ENCODE measurements at regions not wholly inside any gene's neighbourhood (a gene's known extent, or its start where the extent isn't known, plus 50 kb on each side); places are given as distances from the start of the nearest gene placed in this dataset.

DNA sequence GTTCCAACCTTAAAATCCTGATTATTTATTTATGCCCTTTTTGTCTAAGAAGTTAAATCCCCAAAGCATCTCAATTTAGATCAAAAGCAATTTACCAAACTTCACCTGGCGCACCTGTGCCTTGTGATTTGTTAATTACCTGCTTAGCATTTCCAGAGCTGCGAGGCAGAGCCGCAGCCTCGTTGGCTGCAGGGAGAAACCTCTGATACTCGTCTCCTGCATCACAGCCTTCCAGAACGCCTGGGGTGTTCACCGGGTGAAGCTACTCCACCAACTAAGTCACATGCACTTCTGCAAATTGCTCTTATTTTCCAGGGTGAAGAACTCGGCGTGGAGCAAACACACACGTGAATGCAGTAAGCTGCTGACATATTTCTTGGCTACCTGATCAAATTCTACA lies 198.1 kb upstream of the RNF32 start:
- DNase-seq: no peak

DNA sequence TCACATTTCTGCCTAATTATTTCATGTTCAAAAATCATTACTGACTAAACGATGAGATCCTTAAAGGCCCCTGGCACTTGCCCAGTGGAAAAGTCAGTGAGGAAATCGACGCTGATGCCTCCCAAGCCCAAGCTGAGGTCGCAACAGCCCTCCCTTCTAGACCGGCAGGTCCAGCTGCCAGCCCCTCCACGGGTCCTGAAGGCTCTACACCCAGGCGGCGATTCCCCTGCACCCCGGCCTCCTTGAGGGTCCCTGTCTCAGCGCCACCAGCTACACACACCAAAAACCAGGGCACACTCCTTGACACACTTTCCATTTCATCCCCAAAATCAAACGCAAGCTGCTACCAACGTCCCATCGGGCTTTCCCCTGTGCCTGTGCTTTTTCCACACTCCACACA lies 200.1 kb upstream of the RNF32 start:
- DNase-seq: no peak

DNA sequence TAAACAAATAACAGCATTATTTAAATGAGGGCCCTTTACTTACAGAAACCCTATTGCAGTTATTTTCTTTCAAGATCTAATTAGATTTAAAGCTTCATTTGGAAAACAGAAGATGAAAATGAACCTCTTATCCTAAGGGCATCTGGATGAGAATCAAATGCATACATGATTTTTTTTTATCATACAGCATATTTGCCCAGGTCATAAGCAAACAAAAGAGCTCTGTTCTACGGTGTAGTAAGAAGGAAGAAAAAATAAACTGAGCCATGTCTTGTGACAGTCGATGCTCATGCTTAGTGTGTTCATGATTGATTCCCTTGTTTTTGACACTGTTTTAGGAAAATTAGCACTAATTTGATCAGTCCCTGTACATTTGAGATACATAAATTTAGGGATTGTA lies 202.6 kb upstream of the RNF32 start:
- DNase-seq: no peak

DNA sequence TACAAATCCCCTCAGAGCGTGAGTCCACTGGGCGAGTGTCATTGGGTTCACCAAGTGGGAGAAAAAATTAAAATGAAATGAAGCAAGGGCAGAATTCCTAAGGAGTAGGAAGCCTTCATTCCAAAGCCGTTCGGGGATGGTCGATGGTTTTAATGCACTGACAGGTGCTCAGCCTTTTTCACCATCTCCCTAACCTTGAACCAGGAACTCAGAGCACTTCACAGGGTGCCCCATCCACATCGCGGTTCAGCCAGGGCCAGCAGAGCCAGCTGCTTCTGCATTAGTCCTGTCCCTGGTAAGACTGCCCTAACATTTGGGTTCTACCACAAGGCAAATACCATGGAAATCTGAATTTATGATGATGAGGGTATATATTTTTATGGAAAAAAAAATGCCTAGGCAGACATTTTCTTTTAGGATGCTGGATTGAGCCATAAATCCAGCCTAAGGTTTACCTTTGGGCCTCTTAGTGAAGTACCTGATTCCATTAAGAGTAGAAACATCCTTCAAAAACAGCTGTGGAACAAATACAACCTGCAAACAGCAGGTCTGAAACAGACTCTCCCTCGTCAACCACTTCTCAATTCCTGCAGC lies 203.5 kb upstream of the RNF32 start:
- no peak for DNase-seq

DNA sequence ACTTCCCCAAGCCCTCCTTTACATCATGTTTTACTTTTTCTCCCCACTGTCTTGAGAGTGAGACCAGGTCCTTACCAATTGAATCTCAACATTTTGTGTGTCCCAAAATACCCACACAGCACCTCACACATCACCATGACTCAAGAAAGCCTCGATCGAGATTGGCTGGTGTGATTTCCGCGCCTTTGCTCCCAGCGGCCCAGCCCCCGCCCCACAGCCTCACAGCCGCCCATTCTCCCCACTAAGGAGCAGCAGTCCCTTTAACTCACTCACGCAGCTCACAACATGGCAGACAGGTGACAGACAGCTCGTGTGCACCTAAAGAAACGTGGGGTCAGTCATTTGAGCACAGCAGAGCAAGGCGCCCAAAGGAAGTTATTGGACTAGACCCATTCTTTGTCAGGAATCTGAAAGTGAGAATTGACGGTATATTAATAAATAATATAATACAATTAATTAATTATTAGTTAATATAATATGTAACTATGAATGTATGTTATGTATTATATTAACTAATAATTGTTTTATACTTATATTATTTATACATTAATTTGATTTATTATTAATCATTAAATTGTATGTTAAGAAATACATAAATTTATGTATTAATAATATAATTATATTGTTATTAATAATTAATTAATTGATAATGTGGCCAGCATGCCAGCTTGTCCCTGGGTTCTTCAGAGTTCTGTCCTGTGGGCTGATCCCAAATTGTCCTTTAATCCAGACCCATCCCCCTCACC lies 204.9 kb upstream of the RNF32 start:
- DNase-seq: no peak

DNA sequence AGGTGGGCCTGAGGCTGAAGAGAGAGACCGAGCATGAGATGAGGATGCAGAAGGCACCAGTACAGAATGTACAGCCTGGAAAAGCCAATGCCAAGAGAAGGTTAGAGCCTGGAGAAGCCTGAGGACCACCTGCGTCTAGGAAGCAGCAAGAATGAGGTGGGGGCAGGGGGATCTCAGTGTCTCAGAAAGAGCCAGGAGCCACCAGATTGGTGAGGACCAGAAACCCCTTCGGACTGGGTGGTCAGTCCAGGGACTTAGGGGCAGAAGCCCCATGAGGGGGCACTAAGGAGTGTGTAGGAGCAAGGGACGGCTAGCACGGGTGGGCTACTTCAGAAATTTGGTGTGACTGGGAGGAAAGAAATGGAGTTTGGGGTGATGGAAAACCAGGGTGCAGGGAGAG lies 205.9 kb upstream of the RNF32 start:
- no peak for DNase-seq

DNA sequence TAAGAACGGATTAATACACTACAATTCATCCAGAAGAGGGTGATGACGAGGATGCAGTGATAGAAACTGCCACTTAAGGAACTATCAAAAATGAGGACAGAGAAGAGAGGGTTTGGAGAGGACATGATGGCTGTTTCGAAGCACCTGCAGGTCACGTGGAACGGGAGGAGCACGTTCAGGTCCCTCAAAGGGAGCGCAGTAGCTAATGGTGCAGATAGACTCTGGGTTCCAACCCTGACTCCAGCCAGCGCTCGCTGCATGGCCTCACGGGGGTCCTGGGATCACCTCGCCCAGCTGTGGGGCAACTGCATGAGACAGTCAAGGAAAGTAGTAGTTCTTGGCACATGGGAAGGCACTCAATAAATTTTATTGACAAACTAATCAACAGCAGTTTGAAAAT lies 208.6 kb upstream of the RNF32 start:
- no peak for DNase-seq

DNA sequence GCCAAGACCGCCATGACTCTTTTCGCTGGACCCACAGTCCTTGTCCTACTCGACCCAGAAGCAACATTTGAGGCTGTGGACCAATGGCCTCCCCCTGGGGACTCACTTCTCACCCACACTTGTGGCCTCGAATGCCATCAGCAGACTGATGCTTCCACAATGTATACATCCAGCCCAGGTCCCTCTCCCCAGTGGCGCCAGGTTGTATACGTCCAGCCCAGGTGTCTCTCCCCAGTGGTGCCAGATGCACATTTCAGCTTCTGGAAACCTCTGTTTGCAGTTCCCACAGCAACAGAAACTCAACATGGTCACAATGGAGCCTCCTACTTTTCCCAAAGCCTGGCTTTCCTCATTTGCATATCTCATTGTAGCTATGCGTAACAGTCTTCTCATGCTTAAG lies 210.5 kb upstream of the RNF32 start:
- DNase-seq: no peak

DNA sequence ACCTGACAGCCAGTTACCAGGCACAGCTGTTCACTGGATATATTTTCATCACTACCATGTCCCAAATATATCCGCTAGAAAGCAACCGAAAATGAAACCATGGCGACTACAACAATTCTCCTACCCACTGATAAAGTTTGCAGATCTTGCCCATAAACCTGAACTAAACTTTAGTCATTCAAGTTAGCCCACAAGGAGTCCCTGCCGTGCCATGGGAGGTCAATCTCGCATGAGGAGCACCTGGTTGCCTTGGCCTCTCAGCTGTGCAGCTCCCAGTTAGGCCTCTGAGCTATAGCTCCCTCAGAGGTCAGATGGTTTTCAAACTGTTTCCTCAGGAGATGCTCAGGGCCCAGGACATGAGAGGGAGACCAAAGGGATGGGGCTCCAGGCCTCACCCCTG lies 211.1 kb upstream of the RNF32 start:
- DNase-seq: no peak

DNA sequence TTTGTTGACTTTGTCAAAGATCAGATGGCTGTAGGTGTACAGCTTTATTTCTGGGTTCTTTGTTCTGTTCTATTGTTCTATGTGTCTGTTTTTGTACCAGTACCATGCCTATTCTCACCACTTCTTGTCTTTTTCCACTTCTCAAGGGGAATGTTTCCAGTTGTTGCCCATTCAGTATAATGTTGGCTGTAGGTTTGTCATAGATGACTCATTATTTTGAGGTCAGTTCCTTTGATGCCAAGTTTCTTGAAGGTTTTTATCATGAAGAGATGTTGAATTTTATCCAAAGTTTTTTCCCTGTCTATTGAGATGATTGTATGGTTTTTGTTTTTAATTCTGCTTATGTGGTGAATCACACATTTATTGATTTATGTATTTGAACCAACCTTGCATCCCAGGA lies 216.7 kb upstream of the RNF32 start:
- DNase-seq: no peak

DNA sequence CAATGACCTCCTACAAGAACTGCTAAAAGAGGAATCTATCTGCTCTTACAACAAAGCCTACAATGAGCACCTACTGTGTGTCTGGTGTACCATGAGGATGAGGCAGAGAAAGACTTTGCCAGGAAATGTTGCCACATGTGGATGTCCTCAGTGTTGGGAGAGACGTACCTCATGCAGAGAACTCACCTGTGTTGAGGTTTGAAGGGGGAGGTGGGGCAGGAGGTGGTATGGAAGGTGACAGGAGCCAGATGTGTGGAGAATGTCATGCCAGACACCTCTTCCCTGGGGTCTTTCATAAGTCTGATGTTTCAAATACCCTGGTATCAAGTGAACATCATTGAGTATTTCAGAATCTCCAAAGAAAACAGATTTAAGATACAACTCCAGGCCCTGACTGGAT lies 220.1 kb upstream of the RNF32 start:
- no peak for DNase-seq

DNA sequence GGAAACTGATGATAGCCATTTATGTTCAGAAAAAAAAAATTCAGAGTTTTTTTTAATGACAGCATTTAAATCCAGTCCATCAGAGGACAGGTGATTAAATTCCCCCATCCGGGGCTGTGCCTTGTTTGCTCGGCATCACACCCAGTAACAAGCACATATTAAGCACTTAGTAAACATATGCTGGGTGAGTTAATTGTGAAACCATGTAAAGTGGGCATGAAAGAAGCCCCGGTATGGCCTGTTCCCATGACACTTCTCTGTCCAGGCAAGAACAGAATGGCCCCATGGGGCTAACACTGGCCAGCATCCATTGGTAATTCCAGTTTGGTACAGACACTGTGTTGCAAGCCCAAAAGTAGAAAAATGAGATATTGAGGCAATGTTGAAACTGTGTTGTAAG lies 220.8 kb upstream of the RNF32 start:
- DNase-seq: no peak

DNA sequence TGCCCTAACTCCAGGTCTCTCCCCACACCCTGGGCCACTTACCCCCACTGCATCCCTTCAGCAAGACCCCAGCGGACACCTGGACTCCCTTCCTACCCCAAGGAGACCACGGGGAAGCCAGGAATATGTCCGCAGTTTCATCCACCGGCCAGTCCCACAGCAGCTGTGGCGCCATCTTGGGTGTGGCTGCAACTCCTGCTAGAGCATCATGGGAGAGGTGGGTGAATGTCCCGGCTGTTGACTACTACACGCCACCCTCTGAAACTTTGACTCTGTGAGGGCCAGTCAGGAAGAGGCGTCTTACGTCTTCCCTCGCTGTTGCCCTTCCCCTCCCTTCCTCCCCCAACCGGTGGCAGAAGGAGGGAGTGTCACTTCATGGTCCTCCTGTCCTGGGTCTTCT lies 238.3 kb upstream of the RNF32 start:
- DNase-seq: no peak

DNA sequence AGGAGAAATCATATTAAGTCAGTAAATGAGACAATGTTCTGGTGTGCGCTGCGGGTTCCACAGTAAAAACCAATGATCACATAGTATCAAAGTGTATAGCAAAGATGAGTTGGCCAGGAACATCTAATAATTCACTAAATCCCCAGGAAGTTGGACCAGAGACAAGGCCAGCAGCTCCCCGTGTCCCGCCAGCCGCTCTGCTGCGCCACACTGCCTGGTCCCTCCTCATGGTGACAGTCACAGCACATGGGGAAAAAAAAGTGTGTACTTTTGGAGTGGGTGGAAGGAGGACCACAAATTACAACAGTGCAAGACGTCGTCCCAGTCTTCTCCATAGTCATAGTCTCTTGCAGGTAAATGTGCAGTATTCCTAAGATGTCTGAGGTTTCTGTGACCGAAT lies 239.0 kb upstream of the RNF32 start:
- no peak for DNase-seq

DNA sequence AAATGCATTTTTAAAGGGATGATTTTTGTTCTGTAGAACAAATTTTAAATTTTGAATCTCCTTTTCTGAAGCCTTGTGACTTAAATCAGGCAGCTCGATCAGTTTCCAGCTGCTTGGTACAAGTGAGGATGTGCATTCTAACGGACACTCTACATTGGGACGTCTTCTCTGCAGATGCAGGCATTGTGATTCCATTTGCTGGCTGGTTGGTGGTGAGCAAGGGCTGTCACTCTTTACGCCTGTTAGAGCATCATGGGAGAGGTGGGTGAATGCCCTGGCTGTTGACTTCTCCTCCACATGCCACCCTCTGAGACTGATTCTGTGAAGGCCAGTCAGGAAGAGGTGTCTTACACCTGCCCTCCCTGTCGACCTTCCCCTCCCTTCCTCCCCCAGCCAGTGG lies 240.5 kb upstream of the RNF32 start:
- DNase-seq: no peak

DNA sequence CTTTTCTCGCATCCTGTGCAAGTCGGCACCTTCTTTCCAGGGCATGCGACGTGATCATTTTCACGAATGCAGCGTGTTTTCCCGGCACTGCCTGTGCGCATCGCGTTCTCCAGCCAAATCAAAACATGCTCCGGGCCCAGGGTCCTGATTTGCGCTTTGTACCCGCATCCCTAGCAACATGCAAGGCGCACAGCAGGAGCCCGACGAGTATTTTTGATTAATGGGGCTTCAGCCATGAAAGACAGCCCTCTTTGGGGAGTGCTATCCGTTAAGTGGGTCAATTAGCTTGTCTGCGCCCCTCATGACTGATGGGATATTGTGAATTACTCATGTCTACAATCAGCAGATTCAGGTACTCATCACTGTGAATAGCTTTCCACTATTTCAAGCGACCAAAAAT lies 243.3 kb upstream of the RNF32 start:
- DNase-seq: no peak

DNA sequence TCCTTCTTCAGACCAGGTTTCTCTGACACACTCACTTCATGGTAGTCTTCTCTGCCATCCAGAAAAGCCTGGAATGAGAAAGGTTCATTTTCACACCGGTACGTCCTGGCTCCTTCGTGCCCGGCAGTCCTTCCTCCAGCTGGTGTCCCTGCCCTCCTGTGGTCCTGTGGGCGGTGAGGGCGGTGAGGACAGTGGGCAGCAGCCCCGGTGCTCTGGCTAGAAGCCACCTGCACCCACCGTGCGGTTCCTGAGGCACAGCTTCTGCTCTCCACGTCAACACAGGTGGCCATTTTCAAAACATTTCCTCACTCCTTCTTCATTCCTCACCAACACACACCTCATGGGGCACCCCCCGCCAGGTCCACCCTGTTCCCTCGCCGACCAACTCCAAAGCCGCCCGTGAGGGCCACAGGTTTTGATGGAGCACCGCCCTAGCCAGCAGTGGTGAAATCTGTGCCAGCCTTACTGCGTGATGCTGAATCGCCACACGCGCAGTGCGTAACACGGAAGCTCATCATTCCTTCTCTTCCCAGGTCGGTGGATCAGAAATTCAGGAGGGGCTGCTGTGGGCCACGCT lies 251.4 kb upstream of the RNF32 start:
- DNase-seq: no peak

DNA sequence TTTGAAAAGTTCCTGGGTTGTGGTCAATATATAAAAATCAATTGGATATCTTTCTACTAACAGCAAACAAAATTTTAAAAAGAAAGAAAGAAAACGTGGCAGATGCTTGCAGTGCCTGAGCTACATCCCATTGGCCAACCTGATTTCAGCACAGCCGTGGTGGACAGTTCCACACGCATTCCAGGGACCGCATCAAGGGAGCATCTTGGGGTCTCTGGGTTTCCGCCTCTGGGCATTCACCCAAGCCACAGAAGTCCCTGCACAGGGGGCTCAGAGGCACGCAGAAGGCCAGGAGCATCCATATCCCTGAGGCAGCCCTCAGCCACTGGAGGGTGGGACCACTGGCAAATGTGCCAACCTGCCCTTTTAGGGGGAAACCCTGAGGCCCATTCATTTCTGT lies 254.5 kb upstream of the RNF32 start:
- no peak for DNase-seq

DNA sequence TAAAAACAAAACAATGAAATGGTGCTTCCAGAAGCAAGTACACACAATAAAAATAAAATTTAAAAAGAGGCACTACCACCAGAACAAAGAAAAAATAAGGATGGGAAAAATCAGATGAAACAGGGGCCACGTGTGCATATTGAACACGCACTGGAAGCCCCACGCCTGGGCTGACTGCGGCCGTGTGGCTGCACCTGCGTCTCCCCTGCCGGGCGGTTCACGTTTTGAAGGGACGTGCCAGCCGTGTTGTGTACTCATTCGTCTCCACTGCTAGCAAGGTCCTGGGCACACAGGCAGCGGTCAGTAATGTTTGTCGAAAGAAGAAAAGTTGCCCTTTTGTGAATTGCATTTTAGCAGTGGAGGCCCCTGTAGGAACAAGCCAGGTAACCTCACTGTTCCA lies 255.9 kb upstream of the RNF32 start:
- DNase-seq: no peak

DNA sequence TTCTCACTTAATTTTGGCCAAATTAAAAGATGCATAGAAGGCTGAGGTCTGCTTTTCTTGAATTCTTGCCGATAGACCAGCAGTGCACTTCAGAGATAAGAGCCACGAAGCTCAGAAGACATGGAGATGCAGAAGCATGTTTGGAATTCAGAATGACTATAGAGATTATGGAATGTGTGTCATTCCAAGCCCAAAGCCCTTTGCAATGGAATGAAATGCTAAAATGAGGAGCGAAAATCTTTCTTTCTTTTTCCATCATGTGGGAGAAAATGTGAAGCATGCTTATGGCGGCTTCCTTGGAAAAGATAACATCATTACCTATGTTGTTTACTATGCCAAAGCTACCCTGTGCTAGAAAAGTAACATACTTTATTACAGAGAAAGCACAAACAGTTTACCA lies 257.0 kb upstream of the RNF32 start:
- DNase-seq: no peak

DNA sequence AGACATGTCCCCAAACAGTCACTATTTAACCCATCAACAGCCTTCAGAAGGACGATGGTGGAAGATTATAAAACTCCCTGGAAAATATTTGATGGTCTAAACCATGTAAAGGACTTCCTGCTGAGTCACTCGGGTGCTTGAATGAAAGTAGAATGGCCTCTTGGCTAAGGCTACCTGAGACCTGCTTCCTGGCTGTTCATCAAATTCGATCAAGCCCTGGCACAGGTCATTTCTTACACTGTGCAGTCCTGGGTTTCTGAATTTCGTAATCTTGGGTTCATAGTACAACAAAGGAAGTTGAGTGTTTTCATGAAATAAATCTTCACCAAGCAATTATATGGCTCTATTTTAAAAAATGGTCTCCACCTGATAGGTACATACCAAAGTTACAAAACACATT lies 260.3 kb upstream of the RNF32 start:
- DNase-seq: no peak

DNA sequence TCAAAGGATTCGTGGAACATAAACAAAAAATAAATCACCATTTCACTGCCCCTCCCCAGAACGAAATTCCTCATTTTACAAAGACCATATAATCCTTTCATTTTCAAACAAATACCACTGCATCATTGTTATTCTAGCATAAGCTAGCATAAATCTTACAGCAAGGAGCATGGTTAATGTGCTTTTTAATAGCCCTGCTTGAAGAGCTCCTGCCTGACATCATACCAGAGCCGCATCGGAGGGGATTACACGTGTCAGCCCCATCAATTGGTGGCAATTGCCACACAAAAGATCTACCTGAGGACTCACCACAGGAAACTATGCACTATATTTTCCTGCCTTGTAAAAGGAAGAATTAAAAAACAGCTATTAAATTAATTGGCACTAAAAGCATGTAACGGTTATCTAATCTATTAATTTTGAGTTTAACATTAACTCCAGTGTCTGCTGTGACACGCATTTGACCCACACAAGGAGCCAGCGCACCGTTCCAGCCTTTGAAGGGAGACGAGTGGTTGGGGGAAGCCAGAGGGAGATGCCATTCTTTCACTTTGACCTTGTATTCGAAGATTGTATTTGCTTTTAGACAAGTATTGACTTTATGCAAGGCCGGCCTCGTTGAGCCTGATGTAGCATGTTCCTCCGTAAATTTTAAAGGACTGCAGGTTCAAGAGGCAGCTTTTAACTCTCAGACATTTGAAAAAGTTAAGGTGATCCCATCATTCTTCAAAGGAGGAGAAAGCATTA lies 261.1 kb upstream of the RNF32 start:
- DNase-seq: no peak

DNA sequence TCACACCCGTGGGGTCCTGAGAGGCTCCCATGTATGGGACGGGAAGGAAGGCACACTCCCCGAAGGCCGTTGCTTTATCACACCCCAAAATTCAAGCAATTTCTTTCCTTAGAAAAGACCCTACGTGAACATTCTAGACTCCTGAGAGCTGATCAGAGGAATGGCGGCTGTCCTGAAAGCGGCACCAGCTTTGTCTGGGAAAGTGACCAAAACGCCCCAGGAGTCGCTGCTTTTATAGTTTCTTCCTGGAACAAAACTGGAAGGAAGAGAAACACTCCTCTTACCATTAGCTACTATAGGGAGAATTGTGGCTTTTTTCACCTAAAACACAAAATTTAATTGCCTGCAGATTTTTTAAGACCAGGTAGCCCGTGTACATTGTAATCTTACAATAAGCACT lies 261.8 kb upstream of the RNF32 start:
- DNase-seq: no peak

DNA sequence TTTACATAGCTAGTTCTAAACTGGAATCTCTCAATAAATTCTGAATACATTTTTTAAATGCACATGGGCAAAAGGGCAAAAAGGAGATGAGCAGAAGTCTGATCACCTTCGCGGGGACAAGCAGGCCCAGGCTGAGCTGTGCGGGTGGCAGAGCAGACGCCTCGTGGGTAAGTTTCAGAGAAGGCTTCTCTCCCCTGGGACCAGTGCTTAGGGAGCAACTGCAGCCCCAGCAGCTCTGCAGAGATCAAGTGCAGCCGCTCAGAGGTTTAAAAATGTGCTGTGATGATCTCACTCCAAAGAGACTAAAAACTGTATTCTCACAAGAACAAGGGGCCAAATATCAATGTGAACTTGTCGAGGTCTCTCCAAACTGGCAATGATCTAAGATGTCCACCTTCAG lies 264.3 kb upstream of the RNF32 start:
- no peak for DNase-seq
